A673 (cell line): ENCODE measurements at regions not wholly inside any gene's neighbourhood (a gene's known extent, or its start where the extent isn't known, plus 50 kb on each side); places are given as distances from the start of the nearest gene placed in this dataset.

Source experiments
- BruUV-seq: library from RNA; stranded (reverse); fragments of 400-500 nt; replicated peaks from 2 replicates; lab custom pipeline; 2021; lab: Mats Ljungman, UMichigan
- CTCF ChIA-PET: fragments of 300-600 bp; sonication (Branson Sonifier 250); formaldehyde crosslinking; loops from one replicate; lab custom pipeline; 2022; ENCODE audit warnings: antibody characterized with exemption; lab: Charles Lee
- POLR2A ChIA-PET: fragments of 300-600 bp; sonication (Branson Sonifier 250); formaldehyde crosslinking; loops from one replicate; lab custom pipeline; 2022; ENCODE audit warnings: antibody characterized with exemption; ENCODE audit not compliant: low non-redundant PET; lab: Charles Lee
- DNase-seq: peaks from one replicate; pipeline ENCODE4 v3.0.0-alpha.2; 2015; ENCODE audit warnings: low spot score
- H3K27ac ChIP-seq: fragments of 200-600 bp; sonication (generic); 2 replicates; pipeline ENCODE4 v1.5.1; 2016; ENCODE audit warnings: mixed run types, low read depth, mild to moderate bottlenecking, mixed read lengths, antibody characterized with exemption, low read length; ENCODE audit not compliant: poor library complexity, severe bottlenecking
- H3K27me3 ChIP-seq: fragments of 200-600 bp; sonication (generic); replicated peaks from 2 replicates; pipeline ENCODE4 v1.6.1; 2017; ENCODE audit warnings: mixed run types, low read depth, mild to moderate bottlenecking, mixed read lengths, antibody characterized with exemption, low read length; ENCODE audit not compliant: insufficient read depth, poor library complexity
- H3K36me3 ChIP-seq: fragments of 200-600 bp; sonication (generic); 2 replicates; pipeline ENCODE4 v1.6.1; 2016; ENCODE audit warnings: mixed run types, mild to moderate bottlenecking, mixed read lengths, antibody characterized with exemption, low read length; ENCODE audit not compliant: insufficient read depth, poor library complexity, severe bottlenecking
- H3K4me1 ChIP-seq: fragments of 200-600 bp; sonication (generic); 2 replicates; pipeline ENCODE4 v1.6.1; 2017; ENCODE audit warnings: mixed run types, mild to moderate bottlenecking, mixed read lengths, antibody characterized with exemption, low read length; ENCODE audit not compliant: insufficient read depth, poor library complexity, severe bottlenecking
- H3K4me3 ChIP-seq: fragments of 200-600 bp; sonication (generic); 2 replicates; pipeline ENCODE4 v1.5.1; 2016; ENCODE audit warnings: low read depth, mixed run types, mild to moderate bottlenecking, mixed read lengths, low read length; ENCODE audit not compliant: poor library complexity, severe bottlenecking
- H3K9me3 ChIP-seq: fragments of 200-600 bp; sonication (generic); 2 replicates; pipeline ENCODE4 v1.6.1; 2016; ENCODE audit warnings: mixed run types, low read depth, mild to moderate bottlenecking, mixed read lengths, antibody characterized with exemption, low read length; ENCODE audit not compliant: poor library complexity, severe bottlenecking
- CTCF ChIP-seq: fragments of 300-800, 200-600 bp; sonication (generic); conservative IDR thresholded peaks from 2 replicates; pipeline ENCODE4 v1.5.1; 2017; ENCODE audit warnings: low read depth, mild to moderate bottlenecking, antibody characterized with exemption, low read length, moderate library complexity, mixed read lengths
- EZH2 ChIP-seq: fragments of 200-600 bp; sonication (generic); IDR thresholded peaks from 2 replicates; pipeline ENCODE4 v1.6.1; 2017; ENCODE audit warnings: borderline replicate concordance, low read depth, mild to moderate bottlenecking, mixed read lengths, antibody characterized with exemption, low read length; ENCODE audit not compliant: poor library complexity, severe bottlenecking
- intact Hi-C: fragments of 100-400 bp; cut with micrococcal nuclease; formaldehyde crosslinking; loops from one replicate; pipeline ENCODE4 v1.10.0; 2022; ENCODE audit not compliant: unreplicated experiment

- DNase-seq = no peak
- intact Hi-C loops = loop anchor here (10.0 kb wide), 1 partner anchor 582 kb away; no protein-coding TSS in a partner anchor
- Histone ChIP-seq H3K4me3 (no peak overlapping the region), H3K4me1 (no peaks in the 10 kb centered on the region), H3K36me3 (no peaks in the 10 kb centered on the region), H3K9me3 (no peaks in the 10 kb centered on the region), H3K27ac (no peak overlapping the region), H3K27me3 (no peaks in the 10 kb centered on the region)
- CTCF ChIA-PET = no interaction called here
- POLR2A ChIA-PET = no interaction called here
- no peak for TF ChIP-seq CTCF
- TF ChIP-seq EZH2 = no peak
- no TSS peak for BruUV-seq
These were observed 375.2 kb downstream of the DUSP6 start for GRCh38 chr12:88977115-88977514.

DNA sequence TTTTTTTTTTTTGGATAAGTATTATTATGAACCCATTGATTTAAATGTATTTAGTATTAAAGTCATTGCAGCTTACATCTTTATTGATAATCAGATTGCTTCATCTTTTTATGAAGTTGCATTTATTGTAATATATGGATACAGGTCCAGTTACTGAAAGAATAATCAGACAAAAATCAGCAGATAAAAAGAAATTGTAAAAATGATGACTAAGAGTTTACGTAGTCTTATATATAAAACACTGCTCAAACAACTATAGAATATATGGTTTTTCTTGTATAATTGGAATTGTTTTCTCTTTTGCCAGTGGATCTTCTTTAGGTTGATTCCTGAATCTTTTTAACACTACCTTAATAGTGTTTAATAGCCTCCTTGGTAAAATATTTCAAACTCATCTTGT, 378.3 kb downstream of the DUSP6 start:
- Histone ChIP-seq H3K9me3 (no peaks in the 10 kb centered on the region), H3K4me1 (no peaks in the 10 kb centered on the region), H3K27me3 (no peaks in the 10 kb centered on the region), H3K4me3 (no peak overlapping the region), H3K27ac (no peak overlapping the region), H3K36me3 (no peaks in the 10 kb centered on the region)
- no peak for TF ChIP-seq CTCF
- no peak for TF ChIP-seq EZH2
- BruUV-seq = no TSS peak
- CTCF ChIA-PET = no interaction called here
- POLR2A ChIA-PET = no interaction called here
- DNase-seq = no peak
- intact Hi-C loops = loop anchor here (10.0 kb wide), 1 partner anchor 579 kb away; no protein-coding TSS in a partner anchor

- BruUV-seq = no TSS peak
- H3K27ac ChIP-seq = no peak overlapping the region
- DNase-seq = no peak
- CTCF ChIA-PET = no interaction called here
- intact Hi-C loops = loop anchor here (10.0 kb wide), 1 partner anchor 576 kb away; no protein-coding TSS in a partner anchor
- H3K4me1 ChIP-seq = no peaks in the 10 kb centered on the region
- H3K9me3 ChIP-seq = no peaks in the 10 kb centered on the region
- H3K36me3 ChIP-seq = no peaks in the 10 kb centered on the region
- H3K4me3 ChIP-seq = no peak overlapping the region
- POLR2A ChIA-PET = no interaction called here
- no peak for TF ChIP-seq EZH2
- TF ChIP-seq CTCF = no peak
- no peaks in the 10 kb centered on the region for H3K27me3 ChIP-seq
These were observed 381.6 kb downstream of the DUSP6 start for GRCh38 chr12:88970740-88971139.
